ENCODE measurements at regions not wholly inside any gene's neighbourhood (a gene's known extent, or its start where the extent isn't known, plus 50 kb on each side); places are given as distances from the start of the nearest gene placed in this dataset.
"Not testable (repeated sequence)": the region's sequence is repeated elsewhere in the genome, so short reads cannot be mapped to it uniquely, and the experiment has no call there.

DNA sequence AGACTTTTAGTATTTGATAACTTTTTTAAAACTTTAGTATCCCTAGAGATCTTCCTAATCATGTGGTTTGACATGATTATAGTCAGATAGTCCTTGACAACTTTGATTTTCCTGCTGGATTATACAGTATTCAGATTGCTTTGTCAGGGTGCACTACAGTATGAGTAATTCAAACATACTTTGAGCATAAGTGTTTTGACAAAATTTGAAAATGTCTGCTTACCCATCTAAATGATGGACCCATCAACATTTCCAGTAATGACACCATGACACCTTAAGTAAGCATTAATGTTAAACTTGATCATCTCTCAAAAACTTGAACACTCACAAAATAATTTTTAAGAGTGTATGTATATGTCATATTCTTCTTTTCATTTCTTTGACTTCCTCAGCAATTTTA, 514.5 kb upstream of the SMIM31 start:
- TF ChIP-seq, protein P1, sequence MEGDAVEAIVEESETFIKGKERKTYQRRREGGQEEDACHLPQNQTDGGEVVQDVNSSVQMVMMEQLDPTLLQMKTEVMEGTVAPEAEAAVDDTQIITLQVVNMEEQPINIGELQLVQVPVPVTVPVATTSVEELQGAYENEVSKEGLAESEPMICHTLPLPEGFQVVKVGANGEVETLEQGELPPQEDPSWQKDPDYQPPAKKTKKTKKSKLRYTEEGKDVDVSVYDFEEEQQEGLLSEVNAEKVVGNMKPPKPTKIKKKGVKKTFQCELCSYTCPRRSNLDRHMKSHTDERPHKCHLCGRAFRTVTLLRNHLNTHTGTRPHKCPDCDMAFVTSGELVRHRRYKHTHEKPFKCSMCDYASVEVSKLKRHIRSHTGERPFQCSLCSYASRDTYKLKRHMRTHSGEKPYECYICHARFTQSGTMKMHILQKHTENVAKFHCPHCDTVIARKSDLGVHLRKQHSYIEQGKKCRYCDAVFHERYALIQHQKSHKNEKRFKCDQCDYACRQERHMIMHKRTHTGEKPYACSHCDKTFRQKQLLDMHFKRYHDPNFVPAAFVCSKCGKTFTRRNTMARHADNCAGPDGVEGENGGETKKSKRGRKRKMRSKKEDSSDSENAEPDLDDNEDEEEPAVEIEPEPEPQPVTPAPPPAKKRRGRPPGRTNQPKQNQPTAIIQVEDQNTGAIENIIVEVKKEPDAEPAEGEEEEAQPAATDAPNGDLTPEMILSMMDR (IDR thresholded peaks at IDR 0.05; ENCODE audit: insufficient read depth, low read depth, low read length) = no peak
- DNase-seq (ENCODE audit: low read depth) = no peak
- no peaks in the 10 kb centered on the region for H3K36me3 ChIP-seq (ENCODE audit: control insufficient read depth, insufficient read depth, low read length)
- H3K4me3 ChIP-seq (ENCODE audit: low read depth, low read length) = no peak overlapping the region
- ChIA-PET CTCF (interaction anchor here (0.6 kb wide), 1 partner anchor 140 kb away, joined by 4 read pairs; no protein-coding TSS in a partner anchor), POLR2A (no interaction called here)
- no peaks in the 10 kb centered on the region for H3K27me3 ChIP-seq (ENCODE audit: control insufficient read depth, insufficient read depth, low read length)

DNA sequence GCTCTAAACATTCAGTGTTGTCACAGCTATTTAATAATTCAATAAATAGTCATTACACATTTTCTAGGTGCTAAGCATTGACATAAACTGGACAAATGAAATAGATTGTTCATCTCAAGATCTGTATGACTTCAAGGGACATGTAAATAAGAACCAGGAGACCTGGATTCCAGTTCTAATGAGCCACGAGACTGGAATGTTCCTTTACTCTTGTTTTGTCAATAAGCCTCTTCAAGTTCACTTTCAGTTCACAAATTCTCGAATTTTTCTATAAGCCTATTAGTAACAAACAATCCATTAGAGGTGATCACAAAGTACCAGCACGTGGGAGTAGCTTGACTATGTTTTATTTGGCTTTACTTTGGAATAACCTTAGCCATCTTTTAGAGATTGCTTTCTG, 514.0 kb upstream of the SMIM31 start:
- Histone ChIP-seq H3K36me3 (ENCODE audit: control insufficient read depth, insufficient read depth, low read length) (no peaks in the 10 kb centered on the region), H3K27me3 (ENCODE audit: control insufficient read depth, insufficient read depth, low read length) (no peaks in the 10 kb centered on the region), H3K4me3 (ENCODE audit: low read depth, low read length) (no peak overlapping the region)
- DNase-seq (ENCODE audit: low read depth) = no peak
- ChIA-PET POLR2A (no interaction called here), CTCF (interaction anchor here (0.6 kb wide), 1 partner anchor 139 kb away, joined by 4 read pairs; no protein-coding TSS in a partner anchor)
- TF ChIP-seq, protein P1 (IDR thresholded peaks at IDR 0.05; ENCODE audit: insufficient read depth, low read depth, low read length) = no peak

DNA sequence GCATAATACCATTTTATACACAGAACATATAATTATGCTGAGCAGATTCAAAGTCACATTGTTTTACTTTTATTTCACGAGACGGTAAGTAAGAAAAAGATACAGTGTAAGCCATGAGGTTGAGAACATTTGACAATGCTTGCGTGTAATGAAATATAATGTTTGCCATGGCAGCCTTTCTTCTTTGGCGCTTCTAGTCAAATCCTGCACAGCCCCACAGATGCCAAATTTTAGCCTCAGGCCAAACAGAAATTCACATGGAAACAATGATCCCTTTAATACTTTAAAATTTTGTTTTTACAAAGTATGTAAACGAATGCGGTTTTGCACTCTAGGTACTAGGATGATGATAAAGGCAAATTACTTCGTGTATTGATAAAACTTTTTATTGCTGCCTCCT, 502.7 kb upstream of the SMIM31 start:
- H3K4me3 ChIP-seq (ENCODE audit: low read depth, low read length) = no peak overlapping the region
- no peak for DNase-seq (ENCODE audit: low read depth)
- TF ChIP-seq, protein P1 (IDR thresholded peaks at IDR 0.05; ENCODE audit: insufficient read depth, low read depth, low read length) = no peak
- no peaks in the 10 kb centered on the region for H3K27me3 ChIP-seq (ENCODE audit: control insufficient read depth, insufficient read depth, low read length)
- ChIA-PET POLR2A (no interaction called here), CTCF (no interaction called here)
- H3K36me3 ChIP-seq (ENCODE audit: control insufficient read depth, insufficient read depth, low read length) = no peaks in the 10 kb centered on the region

DNA sequence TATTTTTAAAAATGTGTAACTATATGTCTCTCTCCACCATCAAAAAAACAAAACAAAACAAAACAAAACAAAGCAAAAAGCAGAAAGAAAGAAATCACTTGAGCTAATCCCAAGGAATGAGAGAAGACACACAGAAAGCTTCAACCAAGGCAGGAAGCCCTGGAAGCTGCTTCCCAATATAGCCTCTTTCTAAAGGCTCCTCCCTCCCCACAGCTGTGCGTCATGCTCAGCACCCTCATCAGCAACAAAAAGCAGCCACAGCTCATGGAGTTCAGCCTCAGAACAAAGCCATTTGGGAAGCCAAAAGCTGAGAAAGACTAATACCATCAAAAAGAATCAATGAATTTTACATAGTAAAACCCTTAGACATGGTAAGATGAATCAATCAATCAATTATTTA, 501.6 kb upstream of the SMIM31 start:
- no peak for DNase-seq (ENCODE audit: low read depth)

DNA sequence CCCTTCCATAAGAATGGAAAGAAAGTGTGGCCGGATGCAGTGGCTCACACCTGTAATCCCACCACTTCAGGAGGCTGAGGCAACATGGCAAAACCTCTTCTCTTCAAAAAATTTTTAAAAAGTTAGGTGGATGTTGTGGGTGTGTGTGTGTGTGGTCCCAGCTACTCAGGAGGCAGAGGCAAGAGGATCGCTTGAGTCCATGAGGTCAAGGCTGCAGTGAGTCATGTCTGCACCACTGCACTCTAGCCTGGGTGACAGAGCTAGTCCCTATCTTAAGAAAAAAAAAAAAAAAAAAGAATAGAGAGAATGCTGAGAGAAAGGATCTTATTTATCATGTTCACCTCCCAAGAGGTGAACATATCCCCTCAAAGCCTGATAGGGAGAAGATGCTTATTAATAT, 492.1 kb upstream of the SMIM31 start:
- Histone ChIP-seq H3K27me3 (ENCODE audit: control insufficient read depth, insufficient read depth, low read length) (no peaks in the 10 kb centered on the region), H3K36me3 (ENCODE audit: control insufficient read depth, insufficient read depth, low read length) (no peaks in the 10 kb centered on the region), H3K4me3 (ENCODE audit: low read depth, low read length) (no peak overlapping the region)
- DNase-seq (ENCODE audit: low read depth) = no peak
- TF ChIP-seq, protein P1 (IDR thresholded peaks at IDR 0.05; ENCODE audit: insufficient read depth, low read depth, low read length) = no peak
- ChIA-PET POLR2A (no interaction called here), CTCF (no interaction called here)

More for the DNA sequence above, 501.6 kb upstream of the SMIM31 start:
- Histone ChIP-seq H3K27me3 (ENCODE audit: control insufficient read depth, insufficient read depth, low read length) (no peaks in the 10 kb centered on the region), H3K36me3 (ENCODE audit: control insufficient read depth, insufficient read depth, low read length) (no peaks in the 10 kb centered on the region), H3K4me3 (ENCODE audit: low read depth, low read length) (no peak overlapping the region)
- ChIA-PET POLR2A (no interaction called here), CTCF (no interaction called here)
- TF ChIP-seq, protein P1 (IDR thresholded peaks at IDR 0.05; ENCODE audit: insufficient read depth, low read depth, low read length) = no peak

DNA sequence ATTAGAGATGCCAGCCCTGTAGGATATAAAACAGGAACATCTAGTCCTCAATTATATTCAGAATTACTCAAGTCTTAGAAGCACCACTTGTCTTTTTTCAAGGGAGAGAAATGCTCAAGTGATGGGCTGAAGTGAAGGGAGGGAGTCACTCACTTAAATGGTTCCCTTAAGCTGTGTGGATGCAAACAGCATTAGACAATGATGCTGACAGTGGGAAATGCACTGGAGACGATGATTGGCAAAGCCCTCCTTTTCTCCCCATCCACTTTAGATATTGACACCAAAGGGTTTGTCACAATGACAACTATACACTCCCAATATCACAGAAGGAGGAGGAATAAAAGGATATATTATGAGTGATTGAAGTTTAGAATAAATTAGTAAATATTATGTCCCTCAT, 491.4 kb upstream of the SMIM31 start:
- H3K36me3 ChIP-seq (ENCODE audit: control insufficient read depth, insufficient read depth, low read length); H3K4me3 ChIP-seq (ENCODE audit: low read depth, low read length); DNase-seq (ENCODE audit: low read depth); CTCF ChIA-PET; POLR2A ChIA-PET; H3K27me3 ChIP-seq (ENCODE audit: control insufficient read depth, insufficient read depth, low read length): not testable (repeated sequence)

DNA sequence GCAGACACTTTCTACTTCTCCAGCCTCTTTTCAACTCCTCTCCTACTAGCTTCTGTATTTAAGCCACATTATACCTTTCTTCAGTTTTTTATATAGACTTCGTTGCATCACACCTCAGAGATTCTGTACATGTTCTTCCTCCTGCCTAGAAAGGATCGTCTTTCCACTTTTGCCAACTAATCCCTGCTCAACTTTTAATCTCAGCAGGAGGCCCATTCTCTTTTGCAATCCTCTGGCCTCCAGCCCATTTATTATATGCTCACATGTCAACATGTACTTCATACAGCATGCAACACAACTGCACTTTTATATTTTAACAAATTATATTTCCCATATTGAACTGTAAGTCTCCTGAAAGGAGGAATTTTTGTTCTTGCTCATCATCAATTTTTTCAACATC, 476.5 kb upstream of the SMIM31 start:
- DNase-seq (ENCODE audit: low read depth); H3K36me3 ChIP-seq (ENCODE audit: control insufficient read depth, insufficient read depth, low read length); POLR2A ChIA-PET; H3K27me3 ChIP-seq (ENCODE audit: control insufficient read depth, insufficient read depth, low read length); H3K4me3 ChIP-seq (ENCODE audit: low read depth, low read length); CTCF ChIA-PET: not testable (repeated sequence)

Data from BJ (cell line).